ENCODE measurements at regions not wholly inside any gene's neighbourhood (a gene's known extent, or its start where the extent isn't known, plus 50 kb on each side); places are given as distances from the start of the nearest gene placed in this dataset.

DNA sequence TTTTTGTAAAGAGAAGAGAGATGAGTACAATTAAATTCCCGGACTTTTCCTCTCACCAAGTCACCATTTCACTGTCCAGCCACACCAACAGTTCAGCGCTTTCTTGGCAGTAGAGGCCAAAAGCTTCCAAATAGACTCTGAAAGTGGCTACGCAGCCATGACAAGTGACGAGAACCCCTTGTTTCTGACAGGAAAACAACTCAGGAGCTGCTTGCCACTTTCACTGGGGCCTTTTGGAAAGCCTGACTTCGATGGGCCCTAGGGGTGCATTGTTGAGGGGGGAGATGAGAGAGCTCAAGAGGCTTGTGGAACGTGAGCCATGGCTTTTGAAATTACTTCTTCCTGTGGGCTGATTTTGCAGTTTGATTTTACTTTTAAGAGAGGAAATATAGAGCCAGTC, 422.1 kb upstream of the FAT3 start:
- TF ChIP-seq SIN3A (IDR thresholded peaks at IDR 0.05; ENCODE audit: borderline replicate concordance, insufficient read depth, low read depth, low read length) (no peak), TCF7L2 (IDR thresholded peaks at IDR 0.05; ENCODE audit: low read depth, low read length) (no peak), POLR2AphosphoS5 (IDR thresholded peaks at IDR 0.05; ENCODE audit: low read depth, low read length) (no peak)
- TF ChIP-seq, protein P1, sequence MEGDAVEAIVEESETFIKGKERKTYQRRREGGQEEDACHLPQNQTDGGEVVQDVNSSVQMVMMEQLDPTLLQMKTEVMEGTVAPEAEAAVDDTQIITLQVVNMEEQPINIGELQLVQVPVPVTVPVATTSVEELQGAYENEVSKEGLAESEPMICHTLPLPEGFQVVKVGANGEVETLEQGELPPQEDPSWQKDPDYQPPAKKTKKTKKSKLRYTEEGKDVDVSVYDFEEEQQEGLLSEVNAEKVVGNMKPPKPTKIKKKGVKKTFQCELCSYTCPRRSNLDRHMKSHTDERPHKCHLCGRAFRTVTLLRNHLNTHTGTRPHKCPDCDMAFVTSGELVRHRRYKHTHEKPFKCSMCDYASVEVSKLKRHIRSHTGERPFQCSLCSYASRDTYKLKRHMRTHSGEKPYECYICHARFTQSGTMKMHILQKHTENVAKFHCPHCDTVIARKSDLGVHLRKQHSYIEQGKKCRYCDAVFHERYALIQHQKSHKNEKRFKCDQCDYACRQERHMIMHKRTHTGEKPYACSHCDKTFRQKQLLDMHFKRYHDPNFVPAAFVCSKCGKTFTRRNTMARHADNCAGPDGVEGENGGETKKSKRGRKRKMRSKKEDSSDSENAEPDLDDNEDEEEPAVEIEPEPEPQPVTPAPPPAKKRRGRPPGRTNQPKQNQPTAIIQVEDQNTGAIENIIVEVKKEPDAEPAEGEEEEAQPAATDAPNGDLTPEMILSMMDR (IDR thresholded peaks at IDR 0.05) = no peak
- TF ChIP-seq, protein P2, sequence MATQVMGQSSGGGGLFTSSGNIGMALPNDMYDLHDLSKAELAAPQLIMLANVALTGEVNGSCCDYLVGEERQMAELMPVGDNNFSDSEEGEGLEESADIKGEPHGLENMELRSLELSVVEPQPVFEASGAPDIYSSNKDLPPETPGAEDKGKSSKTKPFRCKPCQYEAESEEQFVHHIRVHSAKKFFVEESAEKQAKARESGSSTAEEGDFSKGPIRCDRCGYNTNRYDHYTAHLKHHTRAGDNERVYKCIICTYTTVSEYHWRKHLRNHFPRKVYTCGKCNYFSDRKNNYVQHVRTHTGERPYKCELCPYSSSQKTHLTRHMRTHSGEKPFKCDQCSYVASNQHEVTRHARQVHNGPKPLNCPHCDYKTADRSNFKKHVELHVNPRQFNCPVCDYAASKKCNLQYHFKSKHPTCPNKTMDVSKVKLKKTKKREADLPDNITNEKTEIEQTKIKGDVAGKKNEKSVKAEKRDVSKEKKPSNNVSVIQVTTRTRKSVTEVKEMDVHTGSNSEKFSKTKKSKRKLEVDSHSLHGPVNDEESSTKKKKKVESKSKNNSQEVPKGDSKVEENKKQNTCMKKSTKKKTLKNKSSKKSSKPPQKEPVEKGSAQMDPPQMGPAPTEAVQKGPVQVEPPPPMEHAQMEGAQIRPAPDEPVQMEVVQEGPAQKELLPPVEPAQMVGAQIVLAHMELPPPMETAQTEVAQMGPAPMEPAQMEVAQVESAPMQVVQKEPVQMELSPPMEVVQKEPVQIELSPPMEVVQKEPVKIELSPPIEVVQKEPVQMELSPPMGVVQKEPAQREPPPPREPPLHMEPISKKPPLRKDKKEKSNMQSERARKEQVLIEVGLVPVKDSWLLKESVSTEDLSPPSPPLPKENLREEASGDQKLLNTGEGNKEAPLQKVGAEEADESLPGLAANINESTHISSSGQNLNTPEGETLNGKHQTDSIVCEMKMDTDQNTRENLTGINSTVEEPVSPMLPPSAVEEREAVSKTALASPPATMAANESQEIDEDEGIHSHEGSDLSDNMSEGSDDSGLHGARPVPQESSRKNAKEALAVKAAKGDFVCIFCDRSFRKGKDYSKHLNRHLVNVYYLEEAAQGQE (IDR thresholded peaks at IDR 0.05; ENCODE audit: insufficient read depth in 1 of 2, low read depth in 2 of 2, low read length in 1 of 2) = no peak
